GM12878 (cell line): ENCODE measurements at regions not wholly inside any gene's neighbourhood (a gene's known extent, or its start where the extent isn't known, plus 50 kb on each side); places are given as distances from the start of the nearest gene placed in this dataset.
A peak's percentile ranks its signal among the peaks of the same experiment; 100 is the strongest.

Experiments
- ATAC-seq: fragments of 200-7000 bp; cut with Tn5 transposase; 3 replicates; pipeline ENCODE4 v1.9.1; 2020; ENCODE audit warnings: mild to moderate bottlenecking, moderate library complexity
- BruUV-seq: library from RNA; stranded (reverse); fragments of 400-500 nt; replicated peaks from 2 replicates; lab custom pipeline; 2021; lab: Mats Ljungman, UMichigan
- CTCF ChIA-PET: fragments of 300-600 bp; sonication (Branson Sonifier 250); formaldehyde crosslinking; extraction: SDS; loops from one replicate; lab custom pipeline; 2021; ENCODE audit warnings: inconsistent platforms; lab: Yijun Ruan, JAX
- POLR2A ChIA-PET: fragments of 350-600 bp; formaldehyde crosslinking; extraction: SDS; loops from one replicate; lab custom pipeline; 2021; ENCODE audit warnings: inconsistent platforms; lab: Charles Lee
- RAD21 ChIA-PET: fragments of 300-600 bp; sonication (Branson Sonifier 250); formaldehyde crosslinking; loops from one replicate; lab custom pipeline; 2023; ENCODE audit warnings: antibody characterized with exemption; ENCODE audit not compliant: unreplicated experiment; lab: Charles Lee
- SMC1A ChIA-PET: fragments of 300-600 bp; sonication (Branson Sonifier 250); formaldehyde crosslinking; loops from one replicate; lab custom pipeline; 2023; ENCODE audit not compliant: unreplicated experiment, uncharacterized antibody; lab: Charles Lee
- DNase-seq: peaks from one replicate; pipeline ENCODE4 v3.0.0-alpha.2; 2011; ENCODE audit warnings: low read depth, low spot score
- FAIRE-seq: peaks from 3 replicates; lab custom pipeline; 2011; peaks lifted over from hg19 to GRCh38; lab: Jason Lieb, UNC
- H2AFZ ChIP-seq: 2 replicates; pipeline ENCODE4 v1.6.0; 2011; ENCODE audit warnings: low read depth, low read length, control low read depth; ENCODE audit not compliant: control insufficient read depth
- H3K27ac ChIP-seq: 2 replicates; pipeline ENCODE4 v1.5.1; 2011; ENCODE audit warnings: control low read depth; ENCODE audit not compliant: control insufficient read depth, insufficient read depth
- H3K27me3 ChIP-seq, 2 experiments: replicated peaks in 1 of 2; 2 replicates each; pipeline versions ENCODE4 v1.6.0 to v1.6.1; 2011; ENCODE audit warnings: low read length in 1 of 2; ENCODE audit not compliant: control insufficient read depth in 2 of 2, insufficient read depth in 2 of 2
- H3K36me3 ChIP-seq, 2 experiments: 2 replicates each; pipeline ENCODE4 v1.5.1; 2011; ENCODE audit warnings: low read length in 1 of 2; ENCODE audit not compliant: control insufficient read depth in 2 of 2, insufficient read depth in 2 of 2
- H3K4me1 ChIP-seq: 2 replicates; pipeline ENCODE4 v1.6.1; 2011; ENCODE audit warnings: mild to moderate bottlenecking, low read length, moderate library complexity, mixed read lengths; ENCODE audit not compliant: control insufficient read depth, insufficient read depth
- H3K4me2 ChIP-seq: 2 replicates; pipeline ENCODE4 v1.6.0; 2011; ENCODE audit warnings: control low read depth; ENCODE audit not compliant: control insufficient read depth, insufficient read depth
- H3K4me3 ChIP-seq: fragments of 200-600 bp; sonication (generic); 2 replicates; pipeline ENCODE4 v1.5.1; 2016
- H3K79me2 ChIP-seq: 2 replicates; pipeline ENCODE4 v1.6.0; 2011; ENCODE audit warnings: low read length; ENCODE audit not compliant: control insufficient read depth, insufficient read depth
- H3K9ac ChIP-seq: 2 replicates; pipeline ENCODE4 v1.8.0; 2011; ENCODE audit warnings: low read length, control low read depth, mixed read lengths; ENCODE audit not compliant: control insufficient read depth, insufficient read depth
- H3K9me3 ChIP-seq: replicated peaks from 3 replicates; pipeline ENCODE4 v1.5.1; 2011; ENCODE audit warnings: mild to moderate bottlenecking, low read length; ENCODE audit not compliant: control insufficient read depth, insufficient read depth
- H4K20me1 ChIP-seq: 2 replicates; pipeline ENCODE4 v1.6.0; 2011; ENCODE audit not compliant: control insufficient read depth, insufficient read depth
- ASH2L ChIP-seq: fragments of 300-600, 200-600 bp; sonication (generic); IDR thresholded peaks from 2 replicates; pipeline ENCODE4 v1.6.1; 2017; ENCODE audit warnings: low read depth, mild to moderate bottlenecking, borderline replicate concordance
- BRCA1 ChIP-seq: IDR thresholded peaks from 2 replicates; pipeline ENCODE4 v1.6.1; 2011; ENCODE audit warnings: low read depth, low read length, improper control_type of control experiment
- CHD4 ChIP-seq: fragments of 200-600 bp; sonication (generic); IDR thresholded peaks from 2 replicates; pipeline ENCODE4 v1.6.1; 2016; ENCODE audit warnings: mild to moderate bottlenecking
- HDAC2 ChIP-seq: fragments of 200-600 bp; sonication (generic); IDR thresholded peaks from 2 replicates; pipeline ENCODE4 v1.6.1; 2017
- KAT2A ChIP-seq: conservative IDR thresholded peaks from 2 replicates; pipeline ENCODE4 v1.6.1; 2011; ENCODE audit warnings: low read depth, low read length; ENCODE audit not compliant: control insufficient read depth
- KDM1A ChIP-seq: fragments of 200-600 bp; sonication (generic); IDR thresholded peaks from 2 replicates; pipeline ENCODE4 v1.6.1; 2016; ENCODE audit warnings: borderline replicate concordance
- NKRF ChIP-seq: fragments of 450-650 bp; conservative IDR thresholded peaks from 2 replicates; pipeline ENCODE4 v1.6.1; 2017; ENCODE audit warnings: mild to moderate bottlenecking, moderate library complexity
- POLR2AphosphoS2 ChIP-seq: IDR thresholded peaks from 2 replicates; pipeline ENCODE4 v1.6.1; 2011; ENCODE audit warnings: low read depth, mild to moderate bottlenecking, low read length, improper control_type of control experiment, moderate library complexity
- POU2F2 ChIP-seq: IDR thresholded peaks from 3 replicates; pipeline ENCODE4 v1.6.1; 2011; ENCODE audit warnings: low read depth, mild to moderate bottlenecking, low read length, borderline replicate concordance
- SIX5 ChIP-seq: IDR thresholded peaks from 2 replicates; pipeline ENCODE4 v1.6.1; 2011; ENCODE audit warnings: mild to moderate bottlenecking, low read depth, low read length, moderate library complexity; ENCODE audit not compliant: severe bottlenecking
- SPI1 ChIP-seq: IDR thresholded peaks from 2 replicates; pipeline ENCODE4 v1.6.1; 2011; ENCODE audit warnings: low read depth, mild to moderate bottlenecking, low read length, moderate library complexity, borderline replicate concordance; ENCODE audit not compliant: insufficient read depth
- STAT3 ChIP-seq: IDR thresholded peaks from 2 replicates; pipeline ENCODE4 v1.6.1; 2011; ENCODE audit warnings: low read depth, low read length, improper control_type of control experiment
- TAF1 ChIP-seq: IDR thresholded peaks from 2 replicates; pipeline ENCODE4 v1.6.1; 2011; ENCODE audit warnings: mild to moderate bottlenecking, low read depth, low read length, borderline replicate concordance
- TCF12 ChIP-seq: IDR thresholded peaks from 2 replicates; pipeline ENCODE4 v1.6.1; 2011; ENCODE audit warnings: low read depth, mild to moderate bottlenecking, low read length
- YY1 ChIP-seq: IDR thresholded peaks from 2 replicates; pipeline ENCODE4 v1.6.1; 2011; ENCODE audit warnings: low read depth, mild to moderate bottlenecking, low read length
- ZBED1 ChIP-seq: IDR thresholded peaks from 2 replicates; pipeline ENCODE4 v1.6.1; 2016; ENCODE audit warnings: borderline replicate concordance
- ZBTB11 ChIP-seq: fragments of 450-650 bp; formaldehyde crosslinking; IDR thresholded peaks from 2 replicates; pipeline ENCODE4 v1.5.0; 2022; ENCODE audit warnings: mild to moderate bottlenecking, missing genetic modification characterization
- WGBS: methylation state at CpG from one replicate; pipeline ENCODE4 v1.1.6; 2016; ENCODE audit warnings: low lambda C conversion rate; ENCODE audit not compliant: insufficient replicate concordance, insufficient coverage; ENCODE audit errors: missing lambda C conversion rate; 5-methylcytosine and 5-hydroxymethylcytosine counted together
- in situ Hi-C: fragments of 300-500 bp; cut with MboI; formaldehyde crosslinking; loops from 9 replicates; pipeline ENCODE4 v1.14.3; 2018; ENCODE audit warnings: mixed read lengths
- intact Hi-C: fragments of 100-400 bp; cut with micrococcal nuclease; formaldehyde crosslinking; loops from one replicate; pipeline ENCODE4 v1.14.2; 2022; ENCODE audit not compliant: unreplicated experiment

- TF ChIP-seq NKRF (peak; percentile 52; the same call in 1 of the 2 replicates), ZBTB11 (no peak)
Observed at GRCh38 chr12:11578461-11578993, 70.9 kb upstream of the ETV6 start (continued).

GRCh38 chr12:11580125-11580751 lies 69.2 kb upstream of the ETV6 start:
- DNase-seq, result peak; percentile 71
- Histone ChIP-seq H3K36me3 (no peaks in the 10 kb centered on the region), H3K4me3 (no peak overlapping the region; the same call in 1 of the 2 replicates), H4K20me1 (no peaks in the 10 kb centered on the region), H3K9ac (peak overlapping the region; percentile 69), H3K4me1 (peaks cover 43% of the 10 kb centered on the region), H3K27ac (peak overlapping the region; percentile 89), H3K27me3 (no peaks in the 10 kb centered on the region), H2AFZ (no peak overlapping the region), H3K9me3 (peaks cover 7% of the 10 kb centered on the region; the same call in 2 of the 3 replicates), H3K79me2 (no peaks in the 10 kb centered on the region; the same call in none of the 2 replicates), H3K4me2 (peak overlapping the region; percentile 72)
- ChIA-PET SMC1A (interaction anchor here (0.6 to 11.5 kb wide), 50 partner anchors 10 to 753 kb away, joined by 3 to 225 read pairs (median 6); partner anchors contain the start of gene ETV6), POLR2A (interaction anchor here (0.5 to 4.1 kb wide), 15 partner anchors 9 to 756 kb away, joined by 3 to 64 read pairs (median 3); partner anchors contain the start of gene ETV6), RAD21 (interaction anchor here (0.7 to 7.9 kb wide), 44 partner anchors 10 to 907 kb away, joined by 3 to 322 read pairs (median 5); partner anchors contain the start of genes BCL2L14 and ETV6), CTCF (interaction anchor here (0.6 to 10.6 kb wide), 34 partner anchors 10 to 1217 kb away, joined by 3 to 278 read pairs (median 4); partner anchors contain the start of gene BCL2L14)
- no peak for FAIRE-seq
- no TSS peak for BruUV-seq
- 0% methylated on average over 2 of the region's 2 CpGs for WGBS
- peak; percentile 51 for ATAC-seq
- intact Hi-C loops (loop anchor here (2.0 to 5.0 kb wide), 3 partner anchors 151 to 755 kb away; no protein-coding TSS in a partner anchor), in situ Hi-C loops (loop anchor here (5.0 to 10.0 kb wide), 2 partner anchors 452 to 745 kb away; no protein-coding TSS in a partner anchor)
- TF ChIP-seq BRCA1 (no peak), POU2F2 (peak; percentile 83; the same call in 2 of the 3 replicates), KAT2A (no peak), ZBED1 (peak; percentile 37; the same call in 1 of the 2 replicates), KDM1A (no peak), POLR2AphosphoS2 (no peak), CHD4 (no peak), SPI1 (peak; percentile 90), TAF1 (0 out of 2 replicates have a peak, but pooled peaks have one; percentile 38), SIX5 (no peak), HDAC2 (no peak), ASH2L (no peak), TCF12 (no peak), STAT3 (peak; percentile 82; the same call in 1 of the 2 replicates), YY1 (peak; percentile 54; the same call in 1 of the 2 replicates)
